22Rv1 (cell line): ENCODE measurements at regions not wholly inside any gene's neighbourhood (a gene's known extent, or its start where the extent isn't known, plus 50 kb on each side); places are given as distances from the start of the nearest gene placed in this dataset.

Source experiments
- CTCF ChIP-seq: fragments of 450-650 bp; IDR thresholded peaks from 2 replicates; pipeline ENCODE4 v1.5.1; 2017; ENCODE audit warnings: mild to moderate bottlenecking
- ZFX ChIP-seq: fragments of 450-650 bp; IDR thresholded peaks from 2 replicates; pipeline ENCODE4 v1.6.1; 2017; ENCODE audit warnings: antibody characterized with exemption, borderline replicate concordance

DNA sequence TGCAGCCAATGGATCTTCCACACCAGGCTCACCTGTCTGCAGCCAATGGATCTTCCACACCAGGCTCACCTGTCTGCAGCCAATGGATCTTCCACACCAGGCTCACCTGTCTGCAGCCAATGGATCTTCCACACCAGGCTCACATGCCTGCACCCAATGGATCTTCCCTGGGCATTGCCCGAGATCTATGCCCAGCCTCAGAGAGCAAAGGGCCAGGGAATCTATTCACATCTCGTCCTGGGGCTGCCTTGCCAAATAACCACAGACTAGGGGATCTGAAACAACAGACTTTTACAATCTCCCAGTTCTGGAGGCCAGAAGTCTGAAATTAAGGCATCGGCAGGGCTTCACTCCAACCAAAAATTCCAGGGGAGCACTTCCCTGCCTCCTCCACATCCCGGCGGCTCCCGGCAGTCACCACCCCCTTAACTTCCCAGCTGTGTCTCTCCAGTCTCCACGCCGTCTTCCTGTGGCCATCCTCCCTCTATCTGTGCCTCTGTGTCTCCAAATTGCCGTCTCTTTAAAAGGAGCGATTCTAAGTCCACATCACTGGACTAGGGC is 92.4 kb upstream of the PPP2R2D start:
- no peak for TF ChIP-seq CTCF
- TF ChIP-seq ZFX, result no peak
